H1 (cell line): ENCODE measurements at regions not wholly inside any gene's neighbourhood (a gene's known extent, or its start where the extent isn't known, plus 50 kb on each side); places are given as distances from the start of the nearest gene placed in this dataset.

ENCODE experiments used
- EZH2 ChIP-seq: fragments of 200-600 bp; sonication (generic); IDR thresholded peaks from 2 replicates; pipeline ENCODE4 v1.7.1; 2012; ENCODE audit warnings: low read depth, mild to moderate bottlenecking, moderate library complexity, low read length, inconsistent platforms; ENCODE audit not compliant: severe bottlenecking
- FOSL1 ChIP-seq: IDR thresholded peaks from 2 replicates; pipeline ENCODE4 v1.6.1; 2011; ENCODE audit warnings: mild to moderate bottlenecking, low read depth, low read length, moderate library complexity; ENCODE audit not compliant: insufficient read depth
- GABPA ChIP-seq: IDR thresholded peaks from 2 replicates; pipeline ENCODE4 v1.6.1; 2011; ENCODE audit warnings: mild to moderate bottlenecking, low read length, moderate library complexity, borderline replicate concordance; ENCODE audit not compliant: insufficient read depth
- JUND ChIP-seq: IDR thresholded peaks from 2 replicates; pipeline ENCODE4 v1.6.1; 2011; ENCODE audit warnings: mild to moderate bottlenecking, improper control_type of control experiment, low read length
- MAFK ChIP-seq: IDR thresholded peaks from 2 replicates; pipeline ENCODE4 v1.6.1; 2012; ENCODE audit warnings: low read depth, mild to moderate bottlenecking, improper control_type of control experiment, low read length
- PHF8 ChIP-seq: fragments of 200-600 bp; sonication (generic); conservative IDR thresholded peaks from 2 replicates; pipeline ENCODE4 v1.7.1; 2012; ENCODE audit warnings: low read depth, mild to moderate bottlenecking, inconsistent platforms, low read length, moderate library complexity
- POLR2A ChIP-seq, 2 experiments: IDR thresholded peaks; 1 replicate in 1 of 2; 2 replicates in 1 of 2; pipeline ENCODE4 v1.6.1; 2011; ENCODE audit warnings: low read depth in 2 of 2, low read length in 2 of 2, mild to moderate bottlenecking in 2 of 2; ENCODE audit errors: control extremely low read depth in 1 of 2
- POLR2AphosphoS5 ChIP-seq: IDR thresholded peaks from 2 replicates; pipeline ENCODE4 v1.6.1; 2011; ENCODE audit warnings: low read depth, low read length
- SUZ12 ChIP-seq: fragments of 200-600 bp; sonication (generic); IDR thresholded peaks from 2 replicates; pipeline ENCODE4 v1.6.1; 2012; ENCODE audit warnings: mild to moderate bottlenecking, inconsistent platforms, low read length, moderate library complexity, mixed read lengths
- TEAD4 ChIP-seq: IDR thresholded peaks from 2 replicates; pipeline ENCODE4 v1.6.1; 2012; ENCODE audit warnings: low read depth, low read length, inconsistent platforms, mixed read lengths
- ZNF274 ChIP-seq: IDR thresholded peaks from 2 replicates; pipeline ENCODE4 v1.7.0; 2012; ENCODE audit warnings: low read length, borderline replicate concordance; ENCODE audit errors: extremely low read depth
- TF ChIP-seq, protein P1 (sequence below): IDR thresholded peaks from 2 replicates; pipeline ENCODE4 v1.6.1; 2012; ENCODE audit warnings: inconsistent platforms
- TF ChIP-seq, protein P2 (sequence below), 3 experiments: IDR thresholded peaks; 1 replicate in 2 of 3; 2 replicates in 1 of 3; pipeline versions ENCODE4 v1.5.1 to v1.6.1; 2011; ENCODE audit warnings: low read length in 3 of 3, mild to moderate bottlenecking in 3 of 3, inconsistent platforms in 2 of 3, low read depth in 1 of 3, moderate library complexity in 1 of 3; ENCODE audit not compliant: insufficient read depth in 1 of 3; ENCODE audit errors: control extremely low read depth in 1 of 3
- TF ChIP-seq, protein P3 (sequence below): fragments of 300-600 bp; sonication (generic); IDR thresholded peaks from 2 replicates; pipeline ENCODE4 v1.7.1; 2012; ENCODE audit warnings: low read length, moderate library complexity, mild to moderate bottlenecking, inconsistent platforms; ENCODE audit not compliant: insufficient replicate concordance

DNA sequence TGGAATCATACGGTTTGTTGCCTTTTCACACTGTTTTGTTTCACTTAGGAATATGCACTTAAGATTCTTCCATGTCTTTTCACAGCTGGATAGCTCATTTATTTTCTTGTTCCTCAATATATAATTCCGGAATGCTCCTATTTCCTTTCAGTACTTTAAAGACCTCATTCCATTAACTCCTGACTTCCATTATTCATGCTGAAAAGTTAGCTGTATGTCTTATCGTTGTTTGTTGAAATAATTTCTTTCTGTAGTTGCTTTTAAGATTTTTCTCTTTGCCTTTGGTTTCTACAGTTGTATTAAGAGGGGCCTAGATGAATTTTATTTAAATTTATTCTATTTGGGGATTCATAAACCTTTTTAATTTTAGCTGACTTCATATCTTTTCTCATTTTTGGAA, 122.2 kb downstream of the ANXA2 start:
- no peak for TF ChIP-seq GABPA
- TF ChIP-seq PHF8: no peak
- no peak for TF ChIP-seq POLR2A (IDR thresholded peaks at IDR 0.05; ENCODE audit: control extremely low read depth in 1 of 2, low read depth in 2 of 2, low read length in 2 of 2)
- TF ChIP-seq ZNF274: no peak
- no peak for TF ChIP-seq MAFK
- TF ChIP-seq SUZ12: no peak
- TF ChIP-seq, protein P1, sequence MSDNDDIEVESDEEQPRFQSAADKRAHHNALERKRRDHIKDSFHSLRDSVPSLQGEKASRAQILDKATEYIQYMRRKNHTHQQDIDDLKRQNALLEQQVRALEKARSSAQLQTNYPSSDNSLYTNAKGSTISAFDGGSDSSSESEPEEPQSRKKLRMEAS: no peak
- no peak for TF ChIP-seq FOSL1
- TF ChIP-seq TEAD4: no peak
- TF ChIP-seq, protein P2, sequence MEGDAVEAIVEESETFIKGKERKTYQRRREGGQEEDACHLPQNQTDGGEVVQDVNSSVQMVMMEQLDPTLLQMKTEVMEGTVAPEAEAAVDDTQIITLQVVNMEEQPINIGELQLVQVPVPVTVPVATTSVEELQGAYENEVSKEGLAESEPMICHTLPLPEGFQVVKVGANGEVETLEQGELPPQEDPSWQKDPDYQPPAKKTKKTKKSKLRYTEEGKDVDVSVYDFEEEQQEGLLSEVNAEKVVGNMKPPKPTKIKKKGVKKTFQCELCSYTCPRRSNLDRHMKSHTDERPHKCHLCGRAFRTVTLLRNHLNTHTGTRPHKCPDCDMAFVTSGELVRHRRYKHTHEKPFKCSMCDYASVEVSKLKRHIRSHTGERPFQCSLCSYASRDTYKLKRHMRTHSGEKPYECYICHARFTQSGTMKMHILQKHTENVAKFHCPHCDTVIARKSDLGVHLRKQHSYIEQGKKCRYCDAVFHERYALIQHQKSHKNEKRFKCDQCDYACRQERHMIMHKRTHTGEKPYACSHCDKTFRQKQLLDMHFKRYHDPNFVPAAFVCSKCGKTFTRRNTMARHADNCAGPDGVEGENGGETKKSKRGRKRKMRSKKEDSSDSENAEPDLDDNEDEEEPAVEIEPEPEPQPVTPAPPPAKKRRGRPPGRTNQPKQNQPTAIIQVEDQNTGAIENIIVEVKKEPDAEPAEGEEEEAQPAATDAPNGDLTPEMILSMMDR (IDR thresholded peaks at IDR 0.05; ENCODE audit: control extremely low read depth in 1 of 3, insufficient read depth in 1 of 3, low read depth in 1 of 3, low read length in 3 of 3): no peak
- TF ChIP-seq JUND: no peak
- TF ChIP-seq, protein P3, sequence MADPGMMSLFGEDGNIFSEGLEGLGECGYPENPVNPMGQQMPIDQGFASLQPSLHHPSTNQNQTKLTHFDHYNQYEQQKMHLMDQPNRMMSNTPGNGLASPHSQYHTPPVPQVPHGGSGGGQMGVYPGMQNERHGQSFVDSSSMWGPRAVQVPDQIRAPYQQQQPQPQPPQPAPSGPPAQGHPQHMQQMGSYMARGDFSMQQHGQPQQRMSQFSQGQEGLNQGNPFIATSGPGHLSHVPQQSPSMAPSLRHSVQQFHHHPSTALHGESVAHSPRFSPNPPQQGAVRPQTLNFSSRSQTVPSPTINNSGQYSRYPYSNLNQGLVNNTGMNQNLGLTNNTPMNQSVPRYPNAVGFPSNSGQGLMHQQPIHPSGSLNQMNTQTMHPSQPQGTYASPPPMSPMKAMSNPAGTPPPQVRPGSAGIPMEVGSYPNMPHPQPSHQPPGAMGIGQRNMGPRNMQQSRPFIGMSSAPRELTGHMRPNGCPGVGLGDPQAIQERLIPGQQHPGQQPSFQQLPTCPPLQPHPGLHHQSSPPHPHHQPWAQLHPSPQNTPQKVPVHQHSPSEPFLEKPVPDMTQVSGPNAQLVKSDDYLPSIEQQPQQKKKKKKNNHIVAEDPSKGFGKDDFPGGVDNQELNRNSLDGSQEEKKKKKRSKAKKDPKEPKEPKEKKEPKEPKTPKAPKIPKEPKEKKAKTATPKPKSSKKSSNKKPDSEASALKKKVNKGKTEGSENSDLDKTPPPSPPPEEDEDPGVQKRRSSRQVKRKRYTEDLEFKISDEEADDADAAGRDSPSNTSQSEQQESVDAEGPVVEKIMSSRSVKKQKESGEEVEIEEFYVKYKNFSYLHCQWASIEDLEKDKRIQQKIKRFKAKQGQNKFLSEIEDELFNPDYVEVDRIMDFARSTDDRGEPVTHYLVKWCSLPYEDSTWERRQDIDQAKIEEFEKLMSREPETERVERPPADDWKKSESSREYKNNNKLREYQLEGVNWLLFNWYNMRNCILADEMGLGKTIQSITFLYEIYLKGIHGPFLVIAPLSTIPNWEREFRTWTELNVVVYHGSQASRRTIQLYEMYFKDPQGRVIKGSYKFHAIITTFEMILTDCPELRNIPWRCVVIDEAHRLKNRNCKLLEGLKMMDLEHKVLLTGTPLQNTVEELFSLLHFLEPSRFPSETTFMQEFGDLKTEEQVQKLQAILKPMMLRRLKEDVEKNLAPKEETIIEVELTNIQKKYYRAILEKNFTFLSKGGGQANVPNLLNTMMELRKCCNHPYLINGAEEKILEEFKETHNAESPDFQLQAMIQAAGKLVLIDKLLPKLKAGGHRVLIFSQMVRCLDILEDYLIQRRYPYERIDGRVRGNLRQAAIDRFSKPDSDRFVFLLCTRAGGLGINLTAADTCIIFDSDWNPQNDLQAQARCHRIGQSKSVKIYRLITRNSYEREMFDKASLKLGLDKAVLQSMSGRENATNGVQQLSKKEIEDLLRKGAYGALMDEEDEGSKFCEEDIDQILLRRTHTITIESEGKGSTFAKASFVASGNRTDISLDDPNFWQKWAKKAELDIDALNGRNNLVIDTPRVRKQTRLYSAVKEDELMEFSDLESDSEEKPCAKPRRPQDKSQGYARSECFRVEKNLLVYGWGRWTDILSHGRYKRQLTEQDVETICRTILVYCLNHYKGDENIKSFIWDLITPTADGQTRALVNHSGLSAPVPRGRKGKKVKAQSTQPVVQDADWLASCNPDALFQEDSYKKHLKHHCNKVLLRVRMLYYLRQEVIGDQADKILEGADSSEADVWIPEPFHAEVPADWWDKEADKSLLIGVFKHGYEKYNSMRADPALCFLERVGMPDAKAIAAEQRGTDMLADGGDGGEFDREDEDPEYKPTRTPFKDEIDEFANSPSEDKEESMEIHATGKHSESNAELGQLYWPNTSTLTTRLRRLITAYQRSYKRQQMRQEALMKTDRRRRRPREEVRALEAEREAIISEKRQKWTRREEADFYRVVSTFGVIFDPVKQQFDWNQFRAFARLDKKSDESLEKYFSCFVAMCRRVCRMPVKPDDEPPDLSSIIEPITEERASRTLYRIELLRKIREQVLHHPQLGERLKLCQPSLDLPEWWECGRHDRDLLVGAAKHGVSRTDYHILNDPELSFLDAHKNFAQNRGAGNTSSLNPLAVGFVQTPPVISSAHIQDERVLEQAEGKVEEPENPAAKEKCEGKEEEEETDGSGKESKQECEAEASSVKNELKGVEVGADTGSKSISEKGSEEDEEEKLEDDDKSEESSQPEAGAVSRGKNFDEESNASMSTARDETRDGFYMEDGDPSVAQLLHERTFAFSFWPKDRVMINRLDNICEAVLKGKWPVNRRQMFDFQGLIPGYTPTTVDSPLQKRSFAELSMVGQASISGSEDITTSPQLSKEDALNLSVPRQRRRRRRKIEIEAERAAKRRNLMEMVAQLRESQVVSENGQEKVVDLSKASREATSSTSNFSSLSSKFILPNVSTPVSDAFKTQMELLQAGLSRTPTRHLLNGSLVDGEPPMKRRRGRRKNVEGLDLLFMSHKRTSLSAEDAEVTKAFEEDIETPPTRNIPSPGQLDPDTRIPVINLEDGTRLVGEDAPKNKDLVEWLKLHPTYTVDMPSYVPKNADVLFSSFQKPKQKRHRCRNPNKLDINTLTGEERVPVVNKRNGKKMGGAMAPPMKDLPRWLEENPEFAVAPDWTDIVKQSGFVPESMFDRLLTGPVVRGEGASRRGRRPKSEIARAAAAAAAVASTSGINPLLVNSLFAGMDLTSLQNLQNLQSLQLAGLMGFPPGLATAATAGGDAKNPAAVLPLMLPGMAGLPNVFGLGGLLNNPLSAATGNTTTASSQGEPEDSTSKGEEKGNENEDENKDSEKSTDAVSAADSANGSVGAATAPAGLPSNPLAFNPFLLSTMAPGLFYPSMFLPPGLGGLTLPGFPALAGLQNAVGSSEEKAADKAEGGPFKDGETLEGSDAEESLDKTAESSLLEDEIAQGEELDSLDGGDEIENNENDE: no peak
- no peak for TF ChIP-seq EZH2
- no peak for TF ChIP-seq POLR2AphosphoS5
